ENCODE measurements at regions not wholly inside any gene's neighbourhood (a gene's known extent, or its start where the extent isn't known, plus 50 kb on each side); places are given as distances from the start of the nearest gene placed in this dataset.

GRCh38 chr5:67771791-67772190 is 443.8 kb upstream of the PIK3R1 start:
- no peak for TF ChIP-seq SIN3A (IDR thresholded peaks at IDR 0.05; ENCODE audit: borderline replicate concordance, insufficient read depth, low read length)
- TF ChIP-seq FOXP2 (optimal IDR thresholded peaks at IDR 0.05; ENCODE audit: borderline replicate concordance, extremely low read depth, extremely low read length, insufficient read depth), result no peak
- TF ChIP-seq POLR2AphosphoS5 (IDR thresholded peaks at IDR 0.05; ENCODE audit: low read depth, low read length), result no peak
- no peak for TF ChIP-seq TAF1 (IDR thresholded peaks at IDR 0.05; ENCODE audit: borderline replicate concordance, insufficient read depth, low read length)
- no peak for TF ChIP-seq REST (IDR thresholded peaks at IDR 0.05; ENCODE audit: insufficient read depth in 1 of 2, low read depth in 2 of 2, low read length in 2 of 2)

- no peak for TF ChIP-seq SIN3A (IDR thresholded peaks at IDR 0.05; ENCODE audit: borderline replicate concordance, insufficient read depth, low read length)
- TF ChIP-seq FOXP2 (optimal IDR thresholded peaks at IDR 0.05; ENCODE audit: borderline replicate concordance, extremely low read depth, extremely low read length, insufficient read depth), result no peak
- TF ChIP-seq REST (IDR thresholded peaks at IDR 0.05; ENCODE audit: insufficient read depth in 1 of 2, low read depth in 2 of 2, low read length in 2 of 2), result no peak
- TF ChIP-seq TAF1 (IDR thresholded peaks at IDR 0.05; ENCODE audit: borderline replicate concordance, insufficient read depth, low read length), result no peak
- TF ChIP-seq POLR2AphosphoS5 (IDR thresholded peaks at IDR 0.05; ENCODE audit: low read depth, low read length), result no peak
Measured at GRCh38 chr5:67771221-67771620, 444.3 kb upstream of the PIK3R1 start.

DNA sequence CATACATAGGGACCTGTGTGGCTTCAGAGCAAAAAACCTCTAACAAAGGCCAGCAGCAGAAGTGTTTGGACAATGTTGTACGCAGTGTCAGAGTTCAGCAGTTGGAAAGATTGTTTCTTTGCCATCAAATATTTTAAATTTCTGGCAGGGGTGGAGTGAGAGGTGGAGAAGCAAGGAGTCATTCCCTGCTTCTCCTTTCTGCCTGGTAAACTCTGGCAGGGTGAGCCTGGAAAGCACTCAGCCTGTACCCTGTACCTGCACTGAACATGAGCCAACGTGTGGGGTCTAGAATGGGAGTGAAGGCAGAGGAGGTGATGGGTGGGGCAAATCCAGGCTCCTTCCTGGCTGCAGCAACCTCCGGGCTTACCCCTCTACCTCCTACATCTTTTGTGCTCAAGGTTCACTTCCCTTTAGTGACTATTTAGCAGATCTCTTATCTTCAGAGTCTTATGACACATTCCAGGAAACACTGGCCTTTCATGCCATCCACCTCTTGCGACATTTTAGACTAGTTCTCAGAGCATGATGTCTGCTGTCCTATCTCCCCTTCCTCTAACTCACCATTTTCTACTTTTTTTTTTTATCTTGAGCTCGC is 445.0 kb upstream of the PIK3R1 start:
- TF ChIP-seq FOXP2 (optimal IDR thresholded peaks at IDR 0.05; ENCODE audit: borderline replicate concordance, extremely low read depth, extremely low read length, insufficient read depth) (no peak), REST (IDR thresholded peaks at IDR 0.05; ENCODE audit: insufficient read depth in 1 of 2, low read depth in 2 of 2, low read length in 2 of 2) (no peak), POLR2AphosphoS5 (IDR thresholded peaks at IDR 0.05; ENCODE audit: low read depth, low read length) (no peak), SIN3A (IDR thresholded peaks at IDR 0.05; ENCODE audit: borderline replicate concordance, insufficient read depth, low read length) (no peak), TAF1 (IDR thresholded peaks at IDR 0.05; ENCODE audit: borderline replicate concordance, insufficient read depth, low read length) (no peak)

GRCh38 chr5:67765697-67766096 is 449.9 kb upstream of the PIK3R1 start:
- TF ChIP-seq FOXP2 (optimal IDR thresholded peaks at IDR 0.05; ENCODE audit: borderline replicate concordance, extremely low read depth, extremely low read length, insufficient read depth) (no peak), SIN3A (IDR thresholded peaks at IDR 0.05; ENCODE audit: borderline replicate concordance, insufficient read depth, low read length) (no peak), POLR2AphosphoS5 (IDR thresholded peaks at IDR 0.05; ENCODE audit: low read depth, low read length) (no peak), REST (IDR thresholded peaks at IDR 0.05; ENCODE audit: insufficient read depth in 1 of 2, low read depth in 2 of 2, low read length in 2 of 2) (no peak), TAF1 (IDR thresholded peaks at IDR 0.05; ENCODE audit: borderline replicate concordance, insufficient read depth, low read length) (no peak)

DNA sequence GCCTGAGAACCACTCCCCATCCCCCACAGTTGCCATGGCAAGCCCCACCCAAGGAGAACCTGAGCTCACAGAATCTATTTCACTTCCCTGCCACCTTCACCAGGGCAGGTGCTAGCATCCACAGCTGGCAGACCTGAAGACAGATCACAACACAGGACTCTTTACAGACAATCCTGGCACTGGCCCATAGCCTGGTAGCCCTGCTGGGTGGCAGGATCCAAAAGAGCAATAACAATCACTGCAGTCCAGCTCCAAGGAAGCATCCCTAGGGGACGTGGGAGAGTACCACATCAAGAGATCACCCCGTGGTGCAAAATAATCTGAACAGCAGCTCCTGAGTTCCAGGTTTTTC is 463.2 kb upstream of the PIK3R1 start:
- TF ChIP-seq POLR2AphosphoS5 (IDR thresholded peaks at IDR 0.05; ENCODE audit: low read depth, low read length) (no peak), SIN3A (IDR thresholded peaks at IDR 0.05; ENCODE audit: borderline replicate concordance, insufficient read depth, low read length) (no peak), TAF1 (IDR thresholded peaks at IDR 0.05; ENCODE audit: borderline replicate concordance, insufficient read depth, low read length) (no peak), FOXP2 (optimal IDR thresholded peaks at IDR 0.05; ENCODE audit: borderline replicate concordance, extremely low read depth, extremely low read length, insufficient read depth) (no peak), REST (IDR thresholded peaks at IDR 0.05; ENCODE audit: insufficient read depth in 1 of 2, low read depth in 2 of 2, low read length in 2 of 2) (no peak)

Measured in PFSK-1 (cell line).